Lung microvascular endothelial cell (primary cell): ENCODE measurements at regions not wholly inside any gene's neighbourhood (a gene's known extent, or its start where the extent isn't known, plus 50 kb on each side); places are given as distances from the start of the nearest gene placed in this dataset.
A peak's percentile ranks its signal among the peaks of the same experiment; 100 is the strongest.
"Not testable (repeated sequence)": the region's sequence is repeated elsewhere in the genome, so short reads cannot be mapped to it uniquely, and the experiment has no call there.

Experiments used
- DNase-seq, 2 donors: peaks; one replicate each; pipeline versions ENCODE4 v3.0.0 to v3.0.0-alpha.2; 2010; ENCODE audit warnings: low read depth in 2 of 2

DNA sequence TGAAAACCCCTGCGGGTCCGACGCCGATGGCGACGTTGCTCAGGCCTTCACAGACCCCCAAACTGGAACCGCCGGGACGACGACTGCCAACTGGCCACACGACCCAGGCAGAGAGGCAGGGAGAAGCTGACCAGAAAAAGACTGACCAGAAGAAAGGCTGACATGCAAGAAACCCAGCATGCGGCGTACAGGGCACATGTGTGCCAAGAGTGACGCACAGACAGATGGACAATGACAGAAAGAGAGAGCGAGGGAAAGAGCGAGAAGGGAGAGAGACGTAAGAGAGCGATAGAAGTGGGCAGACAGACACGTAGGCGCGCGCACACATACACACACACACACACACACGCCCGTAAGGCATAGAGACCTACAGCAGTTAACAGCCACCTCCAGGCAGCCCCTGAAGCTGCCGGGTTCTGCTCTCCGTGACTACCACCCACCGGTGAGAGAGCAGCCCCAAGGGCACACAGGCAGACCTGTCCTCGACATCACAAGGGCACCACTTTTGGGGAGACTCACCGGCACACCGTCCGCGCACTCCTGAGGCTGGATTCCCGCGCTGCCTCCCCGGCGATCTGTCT lies 67.2 kb upstream of the ZNF527 start:
- no peak for DNase-seq

DNA sequence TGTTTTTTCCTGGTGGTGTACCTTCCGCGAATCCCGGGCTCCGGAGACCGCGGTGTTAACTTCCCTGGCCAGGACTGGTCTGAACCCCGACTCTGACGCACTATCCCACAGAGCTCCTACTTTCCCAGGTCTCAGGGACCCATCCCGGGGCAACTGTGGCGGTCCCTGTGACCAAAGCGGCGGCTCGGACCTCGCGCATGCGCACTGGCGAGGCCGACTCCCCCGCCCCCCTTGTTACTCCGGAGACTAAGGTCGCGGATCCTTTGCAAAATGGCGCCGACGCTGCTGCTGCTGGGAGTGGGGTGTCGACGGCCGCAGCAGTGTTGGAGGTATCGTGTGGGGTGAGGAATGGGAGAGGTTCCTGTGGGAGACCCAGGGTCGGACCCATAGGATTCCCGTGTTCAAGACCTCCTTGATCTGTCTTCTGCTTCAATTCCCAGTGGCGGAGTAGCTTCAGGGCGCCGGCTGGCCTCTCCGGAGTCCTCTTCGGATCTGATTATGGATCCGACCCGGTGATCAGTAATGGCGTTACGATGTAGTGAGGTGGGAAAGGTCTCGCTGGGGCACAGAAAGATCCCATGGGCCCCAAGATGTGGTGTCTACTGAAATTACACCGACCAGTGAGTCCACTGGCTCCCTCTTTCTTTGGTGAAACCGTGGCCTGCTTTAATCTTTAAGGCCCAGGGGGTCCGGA lies 66.6 kb upstream of the ZNF527 start:
- DNase-seq: peak; percentile 5

DNA sequence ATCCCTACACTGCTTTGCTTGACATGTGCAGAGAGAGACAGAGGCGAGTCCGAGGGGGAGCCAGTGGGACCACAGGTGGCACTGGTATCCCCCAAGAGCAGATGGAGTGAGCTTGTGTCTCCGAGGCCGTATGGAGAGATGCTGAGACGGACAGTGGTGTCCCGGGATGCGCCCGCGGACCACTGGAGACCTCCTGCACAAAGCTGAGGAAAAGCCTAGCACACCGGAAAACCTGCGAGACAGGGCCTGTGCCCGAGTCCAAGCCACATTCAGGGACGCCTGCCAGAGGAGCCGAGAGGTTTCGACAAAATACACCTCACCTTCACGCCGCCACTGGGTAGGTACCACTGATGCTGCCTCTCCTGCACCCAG lies 66.0 kb upstream of the ZNF527 start:
- DNase-seq: no peak

DNA sequence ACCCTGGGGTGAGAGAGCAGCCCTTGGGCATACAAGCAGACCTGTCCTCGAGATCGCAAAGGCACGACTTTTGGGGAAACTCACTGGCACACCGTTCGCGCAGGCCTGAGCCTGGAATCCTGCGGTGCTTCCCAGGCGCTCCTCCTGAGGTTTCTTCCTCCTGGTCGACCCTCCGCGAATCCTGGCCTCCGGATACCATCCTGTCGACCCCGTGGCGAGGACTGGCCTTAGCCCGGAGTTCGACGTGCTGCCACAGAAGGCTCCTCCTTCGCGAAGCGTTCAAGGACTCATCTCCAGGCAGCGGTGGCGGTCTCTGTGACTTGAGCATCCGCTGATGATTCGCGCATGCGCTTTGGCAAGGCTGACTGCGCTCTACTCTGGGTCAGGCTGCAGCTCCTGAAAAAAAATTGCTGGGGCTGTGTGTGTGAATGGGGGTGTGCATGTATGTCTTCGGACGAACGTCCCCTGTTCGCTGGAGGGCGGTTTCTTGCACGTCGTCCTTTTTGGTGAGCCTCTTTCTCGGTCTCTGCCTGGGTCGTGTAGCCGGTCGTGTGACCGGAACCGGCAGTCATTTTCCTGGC lies 64.4 kb upstream of the ZNF527 start:
- DNase-seq: no peak

DNA sequence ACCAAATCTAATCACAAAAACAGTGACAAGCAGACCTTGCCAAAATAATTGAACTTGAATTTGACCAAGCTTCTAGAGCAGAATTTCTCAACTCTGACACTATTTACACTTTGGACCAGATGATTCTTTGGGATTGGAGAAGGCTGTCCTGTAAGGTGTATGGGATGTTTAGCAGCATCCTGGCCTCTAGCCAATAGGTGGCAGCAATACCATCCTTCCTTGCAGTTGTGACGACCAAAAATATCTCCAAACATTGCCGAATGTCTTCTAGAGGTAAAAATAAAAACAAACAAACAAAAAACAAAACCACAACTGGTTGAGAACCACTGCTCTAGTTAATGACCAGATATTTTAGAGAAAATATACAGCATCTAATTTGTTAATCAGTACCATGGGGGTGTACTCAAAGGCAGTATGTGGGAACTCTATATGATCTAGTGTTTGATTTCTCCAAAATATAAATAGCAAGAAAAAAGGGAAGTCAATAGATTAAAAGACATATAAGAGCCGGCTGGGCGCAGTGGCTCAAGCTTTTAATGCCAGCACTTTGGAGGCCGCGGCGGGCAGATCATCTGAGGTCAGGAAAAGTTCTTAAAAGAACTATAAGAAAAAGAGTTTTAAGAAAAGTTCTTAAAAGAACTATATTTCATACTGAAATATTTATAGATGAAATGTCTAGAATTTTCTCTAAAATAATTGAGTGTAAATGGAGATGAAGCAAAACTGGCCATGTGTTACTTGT lies 60.9 kb upstream of the ZNF527 start:
- DNase-seq: peak; percentile 17 to 29

DNA sequence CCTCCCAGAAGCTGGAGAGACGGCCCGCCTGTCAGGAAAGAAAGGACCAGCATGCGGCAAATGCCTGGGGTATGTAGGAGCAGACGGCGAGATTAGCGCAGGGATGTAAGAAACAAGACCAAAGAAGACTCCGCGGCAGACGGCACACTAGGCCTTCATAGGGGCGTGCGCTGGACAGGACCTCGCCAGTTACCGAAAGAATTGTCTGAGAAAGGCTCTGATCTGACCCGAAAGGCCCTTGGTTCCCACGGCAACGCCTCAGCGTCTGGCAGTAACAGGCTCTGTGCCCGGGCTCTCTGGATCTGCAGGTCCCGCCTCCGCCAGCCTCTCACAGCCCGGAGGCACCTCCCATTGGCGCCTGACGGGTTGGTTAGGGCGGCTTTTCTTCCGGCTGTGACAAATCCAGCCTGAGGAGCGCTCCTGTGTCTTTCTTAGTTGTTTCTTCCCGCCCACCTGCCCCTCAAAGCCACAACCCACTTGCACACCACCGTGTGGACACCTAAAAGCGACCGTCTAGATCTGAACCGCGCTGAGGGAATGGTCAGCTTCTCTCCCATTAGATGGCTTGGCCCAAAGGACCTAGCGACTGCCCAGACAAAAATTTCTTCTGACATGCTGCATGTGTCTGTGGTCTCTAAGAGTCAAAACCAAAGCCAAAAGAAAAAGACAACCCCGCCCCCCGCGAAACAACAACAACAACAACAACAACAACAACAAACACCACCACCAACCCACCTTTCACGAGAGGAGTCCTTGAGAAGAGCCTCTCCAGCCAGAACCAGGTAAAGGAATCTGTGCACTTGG lies 58.2 kb upstream of the ZNF527 start:
- peak; percentile 9 to 42 for DNase-seq

DNA sequence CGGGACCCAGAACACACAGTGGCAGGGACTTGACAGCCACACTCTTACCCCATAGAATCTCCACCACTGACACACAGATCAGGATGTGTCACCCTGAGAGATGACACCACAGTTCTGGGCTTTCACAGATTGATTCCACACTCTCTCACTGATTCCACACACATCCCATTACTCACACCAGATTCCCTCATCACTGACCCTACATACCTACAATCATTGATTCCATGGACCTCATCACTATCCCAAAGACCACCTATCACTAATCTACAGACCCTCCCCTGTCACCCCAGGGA lies 57.6 kb upstream of the ZNF527 start:
- DNase-seq: no peak

DNA sequence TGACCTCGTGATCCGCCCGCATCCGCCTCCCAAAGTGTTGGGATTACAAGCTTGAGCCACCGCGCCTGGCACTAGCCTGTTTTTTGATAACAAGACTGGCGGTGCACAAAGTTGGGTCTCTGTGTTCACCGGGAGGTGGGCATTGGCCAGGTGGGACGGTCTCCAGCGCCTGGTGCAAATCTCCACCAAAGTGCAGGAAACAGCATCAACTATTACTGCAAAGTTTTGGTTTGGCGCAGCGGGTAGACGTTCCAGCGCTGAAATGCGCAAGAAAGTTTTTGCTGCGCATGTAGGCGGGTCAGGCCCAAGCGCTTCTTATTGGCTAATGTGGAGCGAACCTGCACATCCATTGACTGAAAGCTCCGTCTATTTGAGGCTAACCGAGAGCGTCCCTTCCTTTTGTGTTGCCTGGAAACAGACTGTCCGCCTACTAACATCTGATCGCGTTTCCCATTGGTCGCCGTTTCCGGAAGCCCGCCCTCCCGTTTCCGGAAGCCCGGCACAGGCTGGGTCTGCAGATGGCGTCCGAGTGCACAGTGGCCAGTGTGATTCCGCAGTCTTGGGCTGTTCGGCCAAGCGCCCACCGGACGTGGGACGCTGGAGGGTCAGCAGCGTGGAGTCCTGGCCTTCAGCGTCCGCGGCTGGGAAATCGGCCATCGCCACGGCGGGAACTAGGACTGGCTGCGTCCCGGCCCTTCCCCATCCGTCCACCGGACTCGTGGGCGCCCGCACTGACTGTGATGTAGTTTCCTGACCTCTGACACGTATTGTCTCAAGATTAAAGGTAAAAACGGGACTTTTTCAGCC lies 53.3 kb upstream of the ZNF527 start:
- peak; percentile 100 for DNase-seq

DNA sequence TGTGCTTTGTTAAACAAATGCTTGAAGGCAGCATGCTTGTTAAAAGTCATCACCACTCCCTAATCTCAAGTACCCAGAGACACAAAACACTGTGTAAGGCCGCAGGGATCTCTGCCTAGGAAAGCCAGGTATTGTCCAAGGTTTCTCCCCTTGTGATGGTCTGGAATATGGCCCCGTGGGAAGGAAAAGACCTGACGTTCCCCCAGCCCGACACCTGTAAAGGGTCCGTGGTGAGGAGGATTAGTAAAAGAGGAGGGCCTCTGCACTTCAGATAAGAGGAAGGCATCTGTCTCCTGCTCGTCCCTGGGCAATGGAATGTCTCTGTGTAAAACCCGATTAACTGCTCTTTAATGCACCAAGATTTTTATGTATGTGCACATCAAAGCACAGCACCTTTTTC lies 49.9 kb upstream of the ZNF527 start:
- DNase-seq: not testable (repeated sequence)
